ENCODE measurements at regions not wholly inside any gene's neighbourhood (a gene's known extent, or its start where the extent isn't known, plus 50 kb on each side); places are given as distances from the start of the nearest gene placed in this dataset.
A peak's percentile ranks its signal among the peaks of the same experiment; 100 is the strongest.

- DNase-seq: no peak
These were observed 281.8 kb upstream of the KLF6 start for GRCh38 chr10:4066581-4067390.

- no peak for DNase-seq
These were observed 279.5 kb upstream of the KLF6 start for GRCh38 chr10:4064489-4064888.

- no peak for DNase-seq
These were observed 278.7 kb upstream of the KLF6 start for GRCh38 chr10:4063717-4064116.

GRCh38 chr10:4062751-4063150, 277.7 kb upstream of the KLF6 start:
- DNase-seq: no peak

GRCh38 chr10:4062072-4062471, 277.1 kb upstream of the KLF6 start:
- DNase-seq: no peak

GRCh38 chr10:4061441-4061951, 276.5 kb upstream of the KLF6 start:
- no peak for DNase-seq

- DNase-seq: no peak
These were observed 274.6 kb upstream of the KLF6 start for GRCh38 chr10:4059471-4060138.

GRCh38 chr10:4058514-4059029, 273.6 kb upstream of the KLF6 start:
- DNase-seq: no peak

- no peak for DNase-seq
These were observed 272.9 kb upstream of the KLF6 start for GRCh38 chr10:4057725-4058513.

- no peak for DNase-seq
These were observed 272.0 kb upstream of the KLF6 start for GRCh38 chr10:4057021-4057420.

GRCh38 chr10:4054656-4055435, 269.8 kb upstream of the KLF6 start:
- no peak for DNase-seq

- DNase-seq: no peak
These were observed 268.9 kb upstream of the KLF6 start for GRCh38 chr10:4053940-4054339.

GRCh38 chr10:4051641-4052151, 266.7 kb upstream of the KLF6 start:
- DNase-seq: no peak

- DNase-seq: peak; percentile 40
These were observed 266.1 kb upstream of the KLF6 start for GRCh38 chr10:4051011-4051640.

- DNase-seq: no peak
These were observed 265.1 kb upstream of the KLF6 start for GRCh38 chr10:4050061-4050460.

GRCh38 chr10:4049348-4049747, 264.3 kb upstream of the KLF6 start:
- no peak for DNase-seq

GRCh38 chr10:4048236-4048864, 263.3 kb upstream of the KLF6 start:
- no peak for DNase-seq

GRCh38 chr10:4046712-4047354, 261.8 kb upstream of the KLF6 start:
- no peak for DNase-seq

GRCh38 chr10:4046030-4046429, 261.0 kb upstream of the KLF6 start:
- no peak for DNase-seq

- no peak for DNase-seq
These were observed 259.1 kb upstream of the KLF6 start for GRCh38 chr10:4043897-4044665.

All from femur (tissue), 1 donor.